Endothelial cell of umbilical vein (primary cell): ENCODE measurements at regions not wholly inside any gene's neighbourhood (a gene's known extent, or its start where the extent isn't known, plus 50 kb on each side); places are given as distances from the start of the nearest gene placed in this dataset.

Experiments
- BruUV-seq: library from RNA; stranded (reverse); fragments of 400-500 nt; replicated peaks from 2 replicates; lab custom pipeline; 2021; lab: Mats Ljungman, UMichigan
- CTCF ChIA-PET: fragments of 300-600, 350-600 bp; sonication (Branson Sonifier 250); formaldehyde crosslinking; loops from one replicate; lab custom pipeline; 2021; ENCODE audit warnings: antibody characterized with exemption, inconsistent platforms; lab: Charles Lee
- POLR2A ChIA-PET: fragments of 300-600, 350-600 bp; sonication (Branson Sonifier 250); formaldehyde crosslinking; loops from one replicate; lab custom pipeline; 2021; ENCODE audit warnings: antibody characterized with exemption, inconsistent platforms; lab: Charles Lee
- DNase-seq: peaks from one replicate; pipeline ENCODE4 v3.0.0-alpha.2; 2011; ENCODE audit warnings: low read depth, low spot score
- FAIRE-seq: peaks from 2 replicates; lab custom pipeline; 2011; peaks lifted over from hg19 to GRCh38; lab: Jason Lieb, UNC
- H2AFZ ChIP-seq: 2 replicates; pipeline ENCODE4 v1.6.0; 2012; ENCODE audit warnings: low read depth, low read length, control low read depth, inconsistent platforms
- H3K27ac ChIP-seq: 2 replicates; pipeline ENCODE4 v1.5.1; 2011; ENCODE audit warnings: low read depth, mild to moderate bottlenecking, control low read depth, low read length, moderate library complexity; ENCODE audit not compliant: insufficient read depth
- H3K27me3 ChIP-seq, 2 experiments: 2 replicates each; pipeline versions ENCODE4 v1.6.0 to v1.6.1; 2011; ENCODE audit warnings: low read length in 2 of 2, mixed read lengths in 1 of 2; ENCODE audit not compliant: control insufficient read depth in 2 of 2, insufficient read depth in 2 of 2
- H3K36me3 ChIP-seq, 2 experiments: 2 replicates in 1 of 2; 3 replicates in 1 of 2; pipeline ENCODE4 v1.5.1; 2011; ENCODE audit warnings: low read length in 2 of 2, mild to moderate bottlenecking in 1 of 2, moderate library complexity in 1 of 2; ENCODE audit not compliant: control insufficient read depth in 2 of 2, insufficient read depth in 2 of 2; ENCODE audit errors: extremely low read depth in 1 of 2
- H3K4me1 ChIP-seq: 3 replicates; pipeline ENCODE4 v1.5.1; 2011; ENCODE audit warnings: mild to moderate bottlenecking, low read length; ENCODE audit not compliant: control insufficient read depth, insufficient read depth; ENCODE audit errors: extremely low read depth
- H3K4me2 ChIP-seq: 2 replicates; pipeline ENCODE4 v1.6.1; 2011; ENCODE audit warnings: low read length, control low read depth, mixed read lengths; ENCODE audit not compliant: insufficient read depth
- H3K4me3 ChIP-seq, 3 experiments: fragments of 200-600 bp in 1 of 3; sonication (generic), shearing (Covaris generic) in 1 of 3; replicated peaks in 1 of 3; 2 replicates each; pipeline ENCODE4 v1.5.1; 2011 to 2016; ENCODE audit warnings: control low read depth in 3 of 3, low read length in 3 of 3, mild to moderate bottlenecking in 2 of 3, inconsistent platforms in 1 of 3, low read depth in 1 of 3, moderate library complexity in 1 of 3; ENCODE audit not compliant: insufficient read depth in 1 of 3
- H3K79me2 ChIP-seq: 2 replicates; pipeline ENCODE4 v1.6.0; 2012; ENCODE audit warnings: low read length, inconsistent platforms; ENCODE audit not compliant: control insufficient read depth, insufficient read depth
- H3K9ac ChIP-seq: replicated peaks from 2 replicates; pipeline ENCODE3; 2011; ENCODE audit warnings: low read length, control low read depth; ENCODE audit not compliant: insufficient read depth; ENCODE audit errors: extremely low read depth
- H3K9me1 ChIP-seq: replicated peaks from 3 replicates; pipeline ENCODE4 v1.6.0; 2011; ENCODE audit warnings: mild to moderate bottlenecking, low read length; ENCODE audit not compliant: control insufficient read depth, insufficient read depth; ENCODE audit errors: extremely low read depth
- H3K9me3 ChIP-seq: replicated peaks from 2 replicates; pipeline ENCODE4 v1.5.1; 2012; ENCODE audit warnings: low read length, inconsistent platforms; ENCODE audit not compliant: control insufficient read depth, insufficient read depth
- H4K20me1 ChIP-seq: replicated peaks from 2 replicates; pipeline ENCODE3; 2011; ENCODE audit warnings: mild to moderate bottlenecking, low read length; ENCODE audit not compliant: control insufficient read depth, insufficient read depth; ENCODE audit errors: extremely low read depth
- EZH2 ChIP-seq: IDR thresholded peaks from 2 replicates; pipeline ENCODE4 v1.6.1; 2012; ENCODE audit warnings: borderline replicate concordance, low read depth, mild to moderate bottlenecking, moderate library complexity, low read length, inconsistent platforms; ENCODE audit not compliant: severe bottlenecking
- FOS ChIP-seq: IDR thresholded peaks from 2 replicates; pipeline ENCODE4 v1.6.1; 2011; ENCODE audit warnings: mild to moderate bottlenecking, low read length, moderate library complexity, borderline replicate concordance; ENCODE audit not compliant: insufficient read depth
- GATA2 ChIP-seq: IDR thresholded peaks from 2 replicates; pipeline ENCODE4 v1.7.0; 2011; ENCODE audit warnings: low read depth, mild to moderate bottlenecking, moderate library complexity, mixed read lengths, low read length; ENCODE audit not compliant: insufficient read length, insufficient read depth
- JUN ChIP-seq: IDR thresholded peaks from 2 replicates; pipeline ENCODE4 v1.6.1; 2011; ENCODE audit warnings: borderline replicate concordance, low read depth; ENCODE audit not compliant: insufficient read length, insufficient read depth
- MYC ChIP-seq: IDR thresholded peaks from one replicate; pipeline ENCODE4 v1.6.1; 2011; ENCODE audit warnings: mild to moderate bottlenecking, low read depth, low read length
- POLR2A ChIP-seq: IDR thresholded peaks from 2 replicates; pipeline ENCODE4 v1.6.1; 2012; ENCODE audit warnings: low read depth, mild to moderate bottlenecking, control low read depth, low read length
- POLR2AphosphoS5 ChIP-seq: IDR thresholded peaks from 2 replicates; pipeline ENCODE4 v1.6.1; 2012; ENCODE audit warnings: low read depth, mild to moderate bottlenecking, control low read depth, low read length, moderate library complexity; ENCODE audit not compliant: insufficient read depth
- dilution Hi-C: fragments of 300-500 bp; cut with MboI; formaldehyde crosslinking; loops from one replicate; pipeline ENCODE4 v1.15.0; 2019; ENCODE audit warnings: low sequenced_read_pairs; ENCODE audit not compliant: extremely low pct_ligation_motif_present
- intact Hi-C: fragments of 100-400 bp; cut with micrococcal nuclease; formaldehyde crosslinking; loops from one replicate; pipeline ENCODE4 v1.10.0; 2022
- TF ChIP-seq, protein P1 (sequence below), 2 donors: IDR thresholded peaks; 1 replicate in 1 of 2; 2 replicates in 1 of 2; pipeline ENCODE4 v1.5.1; 2011; ENCODE audit warnings: low read length in 2 of 2, mild to moderate bottlenecking in 2 of 2, moderate library complexity in 2 of 2, control low read depth in 1 of 2, inconsistent platforms in 1 of 2, low read depth in 1 of 2; ENCODE audit not compliant: insufficient read depth in 1 of 2; ENCODE audit errors: extremely low read depth in 1 of 2
- TF ChIP-seq, protein P2 (sequence below): IDR thresholded peaks from 2 replicates; pipeline ENCODE4 v1.6.1; 2011; ENCODE audit not compliant: insufficient read depth, insufficient read length

DNA sequence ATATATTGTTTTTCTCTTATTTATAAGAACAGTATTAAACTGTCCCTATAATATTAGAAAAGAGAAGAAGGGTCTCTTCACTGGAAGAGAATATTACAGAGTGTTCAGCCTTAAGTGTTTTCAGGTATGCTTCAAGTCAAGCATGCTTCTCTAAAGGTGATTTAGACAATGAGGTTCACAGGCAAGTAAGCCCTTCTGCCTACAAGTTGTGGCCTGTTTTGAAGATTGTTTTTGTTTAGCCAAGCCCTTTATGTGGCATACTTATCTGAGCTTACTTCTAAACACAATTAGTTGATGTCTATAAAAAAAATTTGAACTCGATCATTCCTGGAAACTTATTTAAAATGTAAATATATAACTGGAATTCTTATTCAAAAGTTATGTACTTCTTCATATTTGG lies 343.8 kb upstream of the CDH18 start:
- BruUV-seq, result no TSS peak
- intact Hi-C loops (no loop called here), dilution Hi-C loops (no loop called here)
- Histone ChIP-seq H3K36me3 (no peaks in the 10 kb centered on the region), H3K9ac (no peak overlapping the region), H3K9me3 (peaks cover 8% of the 10 kb centered on the region), H3K4me2 (no peak overlapping the region), H3K4me3 (no peak overlapping the region), H3K9me1 (no peaks in the 10 kb centered on the region), H3K27me3 (no peaks in the 10 kb centered on the region), H3K79me2 (no peaks in the 10 kb centered on the region), H3K4me1 (no peaks in the 10 kb centered on the region), H3K27ac (no peak overlapping the region), H4K20me1 (no peaks in the 10 kb centered on the region), H2AFZ (no peak overlapping the region)
- TF ChIP-seq POLR2AphosphoS5, result no peak
- no peak for TF ChIP-seq POLR2A
- no peak for TF ChIP-seq JUN
- TF ChIP-seq, protein P1, sequence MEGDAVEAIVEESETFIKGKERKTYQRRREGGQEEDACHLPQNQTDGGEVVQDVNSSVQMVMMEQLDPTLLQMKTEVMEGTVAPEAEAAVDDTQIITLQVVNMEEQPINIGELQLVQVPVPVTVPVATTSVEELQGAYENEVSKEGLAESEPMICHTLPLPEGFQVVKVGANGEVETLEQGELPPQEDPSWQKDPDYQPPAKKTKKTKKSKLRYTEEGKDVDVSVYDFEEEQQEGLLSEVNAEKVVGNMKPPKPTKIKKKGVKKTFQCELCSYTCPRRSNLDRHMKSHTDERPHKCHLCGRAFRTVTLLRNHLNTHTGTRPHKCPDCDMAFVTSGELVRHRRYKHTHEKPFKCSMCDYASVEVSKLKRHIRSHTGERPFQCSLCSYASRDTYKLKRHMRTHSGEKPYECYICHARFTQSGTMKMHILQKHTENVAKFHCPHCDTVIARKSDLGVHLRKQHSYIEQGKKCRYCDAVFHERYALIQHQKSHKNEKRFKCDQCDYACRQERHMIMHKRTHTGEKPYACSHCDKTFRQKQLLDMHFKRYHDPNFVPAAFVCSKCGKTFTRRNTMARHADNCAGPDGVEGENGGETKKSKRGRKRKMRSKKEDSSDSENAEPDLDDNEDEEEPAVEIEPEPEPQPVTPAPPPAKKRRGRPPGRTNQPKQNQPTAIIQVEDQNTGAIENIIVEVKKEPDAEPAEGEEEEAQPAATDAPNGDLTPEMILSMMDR (IDR thresholded peaks at IDR 0.05; ENCODE audit: extremely low read depth in 1 of 2, insufficient read depth in 1 of 2, low read depth in 1 of 2, low read length in 2 of 2), result no peak
- no peak for TF ChIP-seq EZH2
- TF ChIP-seq, protein P2, sequence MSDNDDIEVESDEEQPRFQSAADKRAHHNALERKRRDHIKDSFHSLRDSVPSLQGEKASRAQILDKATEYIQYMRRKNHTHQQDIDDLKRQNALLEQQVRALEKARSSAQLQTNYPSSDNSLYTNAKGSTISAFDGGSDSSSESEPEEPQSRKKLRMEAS, result no peak
- no peak for TF ChIP-seq MYC
- no peak for TF ChIP-seq FOS
- no peak for TF ChIP-seq GATA2
- CTCF ChIA-PET, result no interaction called here
- FAIRE-seq (no peak), DNase-seq (no peak)
- POLR2A ChIA-PET, result no interaction called here
